HG03439 (cell line): ENCODE measurements at regions not wholly inside any gene's neighbourhood (a gene's known extent, or its start where the extent isn't known, plus 50 kb on each side); places are given as distances from the start of the nearest gene placed in this dataset.
A peak's percentile ranks its signal among the peaks of the same experiment; 100 is the strongest.

Experiments used
- ATAC-seq: cut with Tn5 transposase; IDR thresholded peaks from one replicate; pipeline ENCODE4 v1.9.1; 2021; ENCODE audit warnings: mild to moderate bottlenecking, moderate library complexity; ENCODE audit not compliant: unreplicated experiment

DNA sequence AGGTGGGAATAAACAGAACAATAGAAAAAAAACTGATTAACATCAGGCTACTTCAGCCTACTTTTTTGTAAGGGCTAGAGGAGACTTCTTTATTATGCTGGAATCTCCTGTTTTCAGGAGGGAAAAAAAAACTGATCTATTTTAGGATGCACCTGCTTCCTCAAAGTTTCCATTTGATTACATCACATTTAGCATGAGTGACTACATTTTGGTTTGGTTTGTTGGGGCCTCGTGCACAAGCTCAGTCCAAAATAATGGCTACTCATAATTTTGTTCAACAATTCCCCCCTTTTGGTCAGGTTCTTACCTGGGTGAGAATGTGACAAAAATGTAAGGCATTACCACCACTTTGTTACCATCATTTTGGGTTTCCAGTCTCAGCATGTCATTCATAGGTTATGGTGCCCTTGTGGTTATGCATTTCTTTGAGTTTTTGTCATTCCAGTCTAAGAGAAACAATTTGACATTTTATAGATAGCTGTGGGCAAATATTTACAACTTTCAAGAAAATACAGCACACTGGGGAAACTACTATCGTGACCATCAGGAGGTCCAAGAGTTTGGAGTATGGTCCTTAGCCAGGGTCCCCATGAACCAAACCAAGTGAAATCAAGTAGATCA is 93.6 kb upstream of the ATP11B start:
- ATAC-seq, result no peak

DNA sequence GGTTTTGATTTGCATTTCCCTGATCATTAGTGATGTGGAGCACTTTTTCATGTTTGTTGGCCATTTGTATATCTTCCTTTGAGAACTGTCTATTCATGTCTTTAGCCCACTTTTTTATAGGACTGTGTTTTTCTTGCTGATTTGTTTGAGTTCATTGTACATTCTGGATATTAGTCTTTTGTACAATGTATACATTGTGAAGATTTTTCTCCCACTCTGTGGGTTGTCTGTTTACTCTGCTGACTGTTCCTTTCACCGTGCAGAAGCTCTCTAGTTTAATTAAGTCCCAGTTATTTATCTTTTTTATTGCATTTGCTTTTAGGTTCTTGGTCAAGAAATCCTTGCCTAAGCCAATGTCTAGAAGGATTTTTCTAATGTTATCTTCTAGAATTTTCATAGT is 91.1 kb upstream of the ATP11B start:
- ATAC-seq, result no peak

DNA sequence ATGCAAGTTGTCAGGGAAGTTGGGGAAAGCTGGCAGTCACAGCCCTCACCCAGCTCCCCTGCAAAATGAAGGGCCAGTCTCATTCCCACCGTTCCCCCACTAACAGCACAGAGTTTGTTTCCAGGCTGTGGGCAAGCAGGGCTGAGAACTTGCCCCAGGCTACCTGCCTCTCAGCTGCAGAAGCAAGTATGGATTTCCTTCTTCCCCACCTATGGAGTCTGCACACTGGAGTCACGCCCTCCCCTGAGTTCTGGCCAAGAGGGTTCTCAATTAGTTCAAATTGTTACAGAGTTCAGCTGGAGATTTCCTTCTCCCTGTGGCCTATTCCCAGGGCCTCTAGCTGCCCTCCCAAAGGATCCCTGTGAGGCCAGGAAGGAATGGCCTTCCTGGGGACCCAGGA is 90.1 kb upstream of the ATP11B start:
- no peak for ATAC-seq

DNA sequence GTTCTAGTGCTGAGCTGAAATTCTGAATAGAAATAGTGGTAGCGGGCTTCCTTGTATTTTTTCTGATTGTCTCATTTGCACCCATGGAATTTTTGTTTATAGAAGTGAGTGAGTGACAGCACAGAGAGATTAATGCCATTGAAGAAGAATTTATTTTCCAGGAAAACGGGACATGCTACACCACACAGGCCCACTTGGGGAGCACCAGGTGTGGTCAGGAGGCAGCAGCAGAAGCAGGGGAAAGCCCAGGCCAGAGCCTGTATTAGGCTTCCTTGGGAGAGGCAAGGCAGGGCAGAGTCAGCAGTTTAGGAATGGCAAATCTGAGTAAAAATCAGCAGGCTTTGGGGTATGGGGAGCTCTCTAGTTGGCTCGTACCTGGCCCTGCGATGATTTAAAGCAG is 88.4 kb upstream of the ATP11B start:
- no peak for ATAC-seq

DNA sequence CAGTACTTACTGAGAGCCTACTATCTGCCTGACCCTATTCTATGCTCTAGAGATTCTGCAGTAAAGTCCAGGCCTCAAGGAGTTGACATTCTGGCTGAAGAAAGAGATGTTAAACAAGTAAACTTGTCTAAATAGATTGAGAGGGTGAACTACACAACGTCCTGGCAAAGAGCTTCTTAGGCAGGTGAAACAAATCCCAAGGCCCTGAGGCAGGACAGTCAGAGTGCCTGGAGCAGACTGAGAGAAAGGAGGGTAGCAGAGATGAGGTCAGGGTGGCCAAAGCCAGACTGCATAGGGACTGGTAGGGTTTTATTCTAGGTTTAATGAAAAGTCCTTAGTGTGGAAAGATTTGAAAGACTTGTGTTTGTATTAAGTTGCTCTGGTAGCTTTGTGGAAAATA is 84.5 kb upstream of the ATP11B start:
- ATAC-seq, result no peak

DNA sequence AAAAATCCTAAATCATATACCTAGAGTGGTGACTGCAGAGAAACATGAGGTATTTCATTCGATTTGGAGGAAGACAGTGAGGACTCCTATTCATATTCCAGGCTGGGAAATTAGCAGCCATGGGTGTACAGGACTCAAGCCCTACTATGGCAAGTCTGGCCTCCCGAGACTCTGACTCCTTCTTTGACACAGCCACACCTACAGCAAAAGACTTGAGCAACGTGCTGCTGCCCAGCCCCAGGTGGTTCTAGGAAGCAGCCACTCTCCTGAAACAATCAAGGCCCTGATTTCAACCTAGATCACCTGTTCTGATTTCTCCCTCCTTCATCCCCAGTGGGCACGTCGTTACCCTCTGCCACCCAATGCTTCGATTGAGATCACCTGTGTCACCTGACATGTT is 84.0 kb upstream of the ATP11B start:
- ATAC-seq, result no peak

DNA sequence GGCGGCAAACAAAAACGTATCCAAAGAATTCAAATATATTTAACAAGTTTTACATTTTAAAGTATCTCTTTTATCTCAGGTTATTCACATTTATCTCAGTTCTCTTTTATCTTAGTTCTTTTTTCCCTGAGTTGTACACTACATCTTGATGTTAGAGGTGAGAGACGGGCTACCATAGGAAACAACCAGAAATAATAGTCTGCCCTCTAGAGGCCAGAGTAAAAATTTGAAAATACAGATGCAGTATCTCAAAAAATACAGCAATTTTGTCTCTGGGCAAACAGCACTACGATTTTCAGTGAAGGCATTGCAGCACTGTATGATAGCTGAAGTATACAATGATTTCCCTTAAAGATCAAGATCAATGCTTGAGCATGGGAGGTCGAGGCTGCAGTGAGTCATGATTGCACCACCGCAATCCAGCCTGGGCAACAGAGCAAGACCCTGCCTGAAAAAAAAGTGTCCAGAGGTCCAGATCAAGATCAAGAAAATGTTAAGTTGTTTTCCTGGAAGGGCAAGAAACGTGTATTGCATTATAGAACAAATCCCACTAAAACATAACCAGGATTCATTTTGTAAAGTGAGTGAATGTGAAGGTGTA is 82.6 kb upstream of the ATP11B start:
- ATAC-seq, result no peak

DNA sequence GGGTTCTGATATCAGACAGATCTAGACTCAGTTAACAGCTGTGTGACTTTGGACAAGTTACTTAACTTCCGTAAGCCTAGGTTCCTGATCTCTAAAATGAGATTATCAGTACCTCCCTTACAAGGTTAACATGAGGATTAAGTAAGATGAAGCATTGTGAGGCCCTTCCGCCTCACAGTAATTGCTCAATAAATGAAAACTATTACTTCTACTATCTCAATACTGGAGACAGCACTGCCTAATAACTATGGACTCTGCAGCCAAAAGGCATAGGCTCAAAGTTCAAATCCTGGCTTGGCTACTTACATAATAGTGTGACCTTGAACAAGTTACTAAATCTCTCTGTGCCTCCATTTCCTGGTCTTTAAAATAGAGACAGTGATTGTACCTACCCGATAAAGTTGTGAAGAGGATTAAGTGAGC is 82.0 kb upstream of the ATP11B start:
- no peak for ATAC-seq

DNA sequence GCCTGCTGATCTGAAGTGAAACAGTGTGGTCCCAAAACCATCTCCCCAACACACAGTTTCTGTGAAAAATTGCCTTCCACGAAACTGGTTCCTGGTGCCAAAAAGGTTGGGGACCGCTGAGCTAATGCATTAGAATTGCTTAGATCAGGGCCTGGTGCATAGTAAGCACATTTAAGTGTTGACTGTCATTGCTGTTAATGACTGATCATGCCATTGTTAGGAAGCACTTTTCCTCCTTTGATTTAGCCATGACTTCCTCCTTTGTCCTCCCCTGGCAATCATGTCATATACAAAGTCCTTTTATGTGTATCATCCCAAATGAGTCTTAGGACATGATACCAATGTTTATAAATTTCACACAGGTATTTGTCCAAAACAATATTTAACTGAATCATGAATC is 81.5 kb upstream of the ATP11B start:
- ATAC-seq, result no peak

DNA sequence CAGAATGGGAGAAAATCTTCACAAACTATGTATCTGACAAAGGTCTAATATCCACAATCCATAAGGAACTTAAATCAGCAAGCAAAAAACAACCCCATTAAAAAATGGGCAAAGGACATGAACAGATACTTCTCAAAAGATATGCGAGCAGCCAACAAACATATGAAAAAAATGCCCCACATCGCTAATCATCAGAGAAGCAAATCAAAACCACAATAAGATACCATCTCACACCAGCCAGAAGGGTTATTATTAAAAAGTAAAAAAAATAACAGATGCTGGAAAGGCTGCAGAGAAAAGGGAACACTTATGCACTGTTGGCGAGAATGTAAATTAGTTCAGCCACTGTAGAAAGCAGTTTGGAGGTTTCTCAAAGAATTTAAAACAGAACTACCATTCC is 80.2 kb upstream of the ATP11B start:
- no peak for ATAC-seq

DNA sequence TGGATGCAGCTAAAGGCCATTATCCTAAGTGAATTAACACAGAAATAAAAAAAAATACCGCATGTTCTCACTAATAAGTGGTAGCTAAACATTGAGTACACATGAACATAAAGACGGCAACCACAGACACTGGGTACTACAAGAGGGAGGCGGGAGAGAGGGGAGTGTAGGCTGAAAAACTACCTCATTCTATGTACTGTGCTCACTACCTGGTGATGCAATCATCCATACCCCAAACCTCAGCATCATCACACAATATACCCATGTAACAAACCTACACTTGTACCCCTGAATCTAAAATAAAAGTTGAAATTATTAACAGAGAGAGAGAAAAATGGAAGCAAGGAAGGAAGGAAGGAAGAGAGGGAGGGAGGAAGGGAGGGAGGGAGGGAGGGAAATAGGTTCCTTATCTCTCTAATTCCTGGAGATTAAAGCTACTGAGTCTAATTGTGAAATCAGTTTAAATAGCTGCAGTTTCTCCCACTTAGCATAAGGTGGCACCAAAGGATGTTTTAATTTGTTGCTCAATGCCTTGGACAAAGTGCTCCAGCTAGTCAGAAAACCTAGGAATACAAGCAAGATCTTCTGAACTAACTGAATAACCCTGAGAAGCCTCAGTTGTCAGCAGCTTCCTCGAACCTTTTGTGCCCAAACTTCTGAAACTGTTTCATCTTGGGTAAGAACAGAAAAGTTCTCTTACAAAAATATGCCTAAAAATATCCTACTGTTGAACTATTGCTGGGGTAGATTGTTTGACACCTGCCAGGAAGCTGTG is 79.4 kb upstream of the ATP11B start:
- ATAC-seq, result peak; percentile 47

DNA sequence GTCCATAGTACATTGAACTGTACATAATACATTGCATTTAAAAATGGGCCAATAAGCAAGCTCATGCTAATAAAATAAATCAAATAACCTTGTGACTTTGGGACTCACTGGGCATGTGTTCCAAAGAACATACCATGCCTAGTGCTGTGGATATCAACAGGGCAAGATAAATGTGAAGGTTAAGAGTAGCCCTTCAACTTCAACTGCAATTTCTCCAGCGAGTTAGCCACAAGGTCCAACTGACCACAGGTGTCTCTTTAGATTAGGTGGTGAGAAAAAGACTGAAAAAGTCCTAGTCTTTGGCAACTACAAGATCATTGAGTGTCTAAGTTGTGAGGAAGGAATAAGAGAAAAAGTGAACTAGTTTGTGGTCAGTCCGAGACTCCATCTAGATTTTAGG is 78.3 kb upstream of the ATP11B start:
- ATAC-seq, result no peak

DNA sequence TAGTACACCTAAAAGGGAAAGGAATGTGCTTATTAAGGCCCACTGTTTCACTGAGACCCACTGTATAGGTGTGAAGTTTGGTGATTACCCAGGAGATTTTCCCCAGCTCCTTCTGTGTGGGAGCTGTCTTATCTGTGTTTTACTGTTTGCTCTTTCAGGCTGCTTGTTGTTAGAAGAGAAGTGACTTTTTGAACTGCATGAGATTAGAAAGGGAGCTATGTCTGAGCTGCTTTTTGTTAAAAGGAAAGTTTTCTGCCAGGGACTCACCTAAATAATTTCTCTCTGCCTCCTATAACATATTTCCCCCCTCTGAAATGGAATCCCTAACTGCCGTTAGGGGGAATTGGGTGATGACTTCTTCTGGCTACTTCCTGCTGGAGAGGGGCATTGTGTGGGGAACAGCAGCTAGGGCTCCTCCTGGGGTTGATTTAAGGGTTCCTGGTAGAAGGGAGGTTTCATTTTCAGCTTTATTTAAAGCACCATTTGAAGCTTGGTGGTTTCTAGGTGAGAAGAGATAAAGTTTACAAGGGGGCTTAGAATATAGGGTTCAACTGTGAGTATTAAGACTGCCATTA is 77.1 kb upstream of the ATP11B start:
- peak; percentile 39 for ATAC-seq

DNA sequence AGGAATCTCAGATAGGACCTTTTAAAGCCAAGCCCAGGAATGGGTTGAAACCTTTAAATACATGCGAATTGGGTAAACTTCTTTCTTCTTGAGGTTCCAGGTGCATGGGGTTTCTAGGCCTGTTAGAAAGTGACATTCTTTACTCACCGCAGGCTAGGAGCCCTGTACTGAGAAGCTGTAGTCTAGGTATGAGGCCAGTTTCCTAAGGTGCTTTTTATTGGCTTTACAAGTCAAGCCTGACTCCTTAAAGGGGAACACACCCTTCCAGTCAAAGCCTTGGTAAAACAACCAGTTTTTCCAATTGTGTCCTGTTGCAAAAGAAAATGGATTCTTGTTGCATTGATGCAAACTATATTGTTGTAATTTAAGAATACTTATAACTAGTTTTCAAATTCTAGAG is 76.1 kb upstream of the ATP11B start:
- ATAC-seq, result peak; percentile 89

DNA sequence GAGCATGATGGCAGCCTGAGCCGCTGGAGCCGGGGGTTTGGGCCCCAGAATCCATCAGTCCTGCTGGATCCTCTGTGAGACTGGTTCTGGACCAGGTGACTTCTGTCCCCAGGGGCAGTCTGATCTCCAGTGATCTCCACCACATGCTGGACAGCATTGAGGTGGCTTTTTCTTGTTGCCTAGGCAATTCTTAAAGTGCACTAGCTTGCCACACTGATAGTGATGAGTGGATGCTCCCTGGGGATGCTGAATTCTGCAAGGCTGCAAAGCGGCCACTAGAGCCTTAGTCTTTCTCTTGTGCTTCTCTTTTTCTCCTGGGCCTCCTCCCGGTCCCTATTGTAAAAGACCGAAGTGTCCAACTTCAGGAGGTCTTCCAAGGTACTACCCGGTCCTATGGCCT is 70.4 kb upstream of the ATP11B start:
- ATAC-seq, result no peak

DNA sequence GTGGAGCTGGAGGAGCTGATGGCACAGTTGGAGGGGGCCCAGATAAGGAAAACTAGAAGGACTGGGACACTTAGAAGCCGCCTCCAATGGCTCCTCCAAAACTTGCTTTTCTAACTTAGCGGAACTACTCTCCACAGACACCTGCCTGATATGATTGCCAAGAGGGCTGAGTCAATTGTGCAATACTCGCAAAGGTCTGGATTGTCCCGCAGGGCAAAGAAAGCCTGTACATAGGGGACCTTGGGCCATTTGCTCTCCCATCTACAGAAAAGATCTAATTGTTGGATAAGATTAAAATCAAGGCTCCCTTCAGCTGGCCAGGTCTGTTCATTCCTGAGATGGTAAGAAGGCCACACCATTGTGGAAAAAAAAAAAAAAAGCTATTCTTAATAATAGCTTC is 69.7 kb upstream of the ATP11B start:
- ATAC-seq, result no peak

DNA sequence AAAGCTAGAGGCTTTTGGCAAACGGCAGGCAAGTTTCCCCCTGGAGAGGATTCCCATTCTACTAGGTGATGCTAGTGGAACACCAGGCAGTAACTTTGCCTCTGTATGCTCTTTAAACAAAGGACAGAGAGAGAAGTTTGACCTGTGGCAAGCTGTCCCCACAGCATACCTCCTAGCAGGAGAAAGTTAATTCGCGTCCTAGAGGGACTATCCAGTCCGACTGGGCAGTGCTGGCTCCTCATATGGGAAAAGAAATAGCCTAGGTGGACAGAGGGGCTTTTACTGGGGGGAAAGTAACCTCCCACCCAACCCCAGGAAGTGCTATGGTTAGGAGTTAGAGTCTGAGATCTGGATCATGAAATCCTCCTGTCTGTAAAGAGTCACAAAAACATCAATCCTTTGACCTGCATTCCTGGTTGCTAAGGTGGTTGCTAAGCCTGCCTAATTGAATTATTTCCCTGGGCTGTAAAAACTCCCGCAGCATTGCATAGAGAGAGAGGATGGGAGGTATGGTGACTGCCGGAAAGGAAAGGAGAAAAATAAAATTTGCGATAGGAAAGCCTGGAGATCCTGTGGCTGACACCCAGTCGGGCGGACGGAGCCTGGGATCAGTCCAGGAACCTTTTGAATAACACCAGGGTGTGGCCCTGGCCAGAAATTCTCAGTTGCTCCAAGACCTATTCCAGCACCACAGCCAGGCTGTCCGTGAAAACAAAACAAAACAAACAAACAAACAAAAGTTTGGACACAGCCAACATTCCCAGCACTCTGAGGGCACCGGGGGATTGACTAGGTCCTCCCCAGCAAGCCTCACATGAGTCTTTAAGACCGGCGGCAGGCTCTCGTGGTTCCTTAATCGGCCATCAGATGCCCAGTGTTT is 67.7 kb upstream of the ATP11B start:
- ATAC-seq, result no peak

DNA sequence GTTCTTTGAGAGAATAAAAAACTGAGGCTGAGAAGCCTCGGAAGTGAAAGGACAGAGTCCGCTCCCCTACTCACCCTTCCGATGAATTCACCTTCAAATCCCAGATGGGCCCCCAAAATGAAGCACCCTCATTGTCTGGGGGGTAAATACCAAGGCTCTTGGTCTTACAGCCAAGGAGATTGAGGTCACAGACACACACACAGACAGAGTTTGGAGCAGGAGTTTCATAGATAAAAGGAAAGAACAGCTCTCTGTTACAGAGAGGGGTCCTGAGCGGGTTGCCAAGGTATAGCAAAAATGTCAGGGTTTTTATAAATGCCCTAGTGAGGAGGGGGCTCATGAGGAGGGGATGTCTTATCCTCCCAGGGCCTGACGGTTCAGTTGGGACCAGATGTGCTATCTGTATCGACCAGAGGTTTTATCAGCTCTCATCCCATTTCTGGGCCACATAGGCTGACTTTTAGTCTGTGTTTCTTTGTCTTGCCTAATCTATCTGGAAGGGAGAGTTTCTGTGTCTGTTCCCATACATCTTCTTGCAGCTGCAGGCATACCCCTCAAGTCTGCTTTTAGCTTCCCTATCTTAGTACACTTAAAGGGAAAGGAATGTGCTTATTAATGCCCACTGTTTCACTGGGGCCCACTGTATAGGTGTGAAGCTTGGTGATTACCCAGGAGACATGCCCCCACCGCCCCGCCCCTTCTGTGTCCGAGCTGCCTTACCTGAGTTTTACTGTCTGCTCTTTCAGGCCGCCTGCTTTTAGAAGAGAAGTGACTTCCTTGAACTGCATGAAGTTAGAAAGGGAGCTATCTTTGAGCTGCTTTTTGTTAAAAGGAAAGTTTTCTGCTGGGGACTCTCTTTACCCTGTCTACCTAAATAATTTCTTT is 66.8 kb upstream of the ATP11B start:
- no peak for ATAC-seq

DNA sequence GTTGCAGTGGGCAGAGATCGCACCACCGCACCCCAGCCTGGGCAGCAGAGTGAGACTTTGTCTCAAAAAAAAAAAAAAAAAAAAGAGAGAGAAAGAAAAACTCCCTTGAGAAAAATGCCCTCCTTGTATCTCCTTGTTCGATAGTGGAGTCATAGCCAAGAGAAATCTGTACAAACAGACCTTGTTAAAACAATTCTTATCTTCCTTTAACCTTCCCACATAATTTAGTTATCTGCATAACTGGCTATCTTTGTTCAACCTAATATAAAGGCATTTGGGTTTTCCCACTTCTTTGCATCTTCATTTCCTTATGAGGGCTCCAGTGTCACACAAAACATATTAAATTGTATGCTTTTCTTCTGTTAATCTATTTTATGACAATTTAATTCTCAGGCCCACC is 65.1 kb upstream of the ATP11B start:
- no peak for ATAC-seq
